ENCODE measurements at regions not wholly inside any gene's neighbourhood (a gene's known extent, or its start where the extent isn't known, plus 50 kb on each side); places are given as distances from the start of the nearest gene placed in this dataset.

DNA sequence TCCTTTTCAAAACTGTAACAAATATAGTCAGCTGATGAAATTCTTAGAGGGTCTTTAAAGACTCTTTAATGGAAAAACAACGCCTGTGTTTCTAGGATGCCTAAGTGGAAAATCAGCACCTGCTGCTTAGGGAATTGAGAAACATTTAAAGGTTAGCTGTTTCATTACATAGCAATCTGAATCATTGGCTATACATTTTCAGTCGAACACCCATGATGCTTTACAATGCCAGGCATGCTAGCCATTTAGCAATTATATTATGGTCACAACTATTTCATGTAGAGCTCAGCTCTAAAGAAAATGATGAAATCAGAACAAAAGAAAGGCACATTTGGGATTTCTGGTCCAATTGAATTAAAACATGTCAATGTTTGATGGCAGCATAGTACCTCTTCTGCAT lies 270.3 kb upstream of the SYNCRIP start:
- TF ChIP-seq, protein P1, sequence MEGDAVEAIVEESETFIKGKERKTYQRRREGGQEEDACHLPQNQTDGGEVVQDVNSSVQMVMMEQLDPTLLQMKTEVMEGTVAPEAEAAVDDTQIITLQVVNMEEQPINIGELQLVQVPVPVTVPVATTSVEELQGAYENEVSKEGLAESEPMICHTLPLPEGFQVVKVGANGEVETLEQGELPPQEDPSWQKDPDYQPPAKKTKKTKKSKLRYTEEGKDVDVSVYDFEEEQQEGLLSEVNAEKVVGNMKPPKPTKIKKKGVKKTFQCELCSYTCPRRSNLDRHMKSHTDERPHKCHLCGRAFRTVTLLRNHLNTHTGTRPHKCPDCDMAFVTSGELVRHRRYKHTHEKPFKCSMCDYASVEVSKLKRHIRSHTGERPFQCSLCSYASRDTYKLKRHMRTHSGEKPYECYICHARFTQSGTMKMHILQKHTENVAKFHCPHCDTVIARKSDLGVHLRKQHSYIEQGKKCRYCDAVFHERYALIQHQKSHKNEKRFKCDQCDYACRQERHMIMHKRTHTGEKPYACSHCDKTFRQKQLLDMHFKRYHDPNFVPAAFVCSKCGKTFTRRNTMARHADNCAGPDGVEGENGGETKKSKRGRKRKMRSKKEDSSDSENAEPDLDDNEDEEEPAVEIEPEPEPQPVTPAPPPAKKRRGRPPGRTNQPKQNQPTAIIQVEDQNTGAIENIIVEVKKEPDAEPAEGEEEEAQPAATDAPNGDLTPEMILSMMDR (IDR thresholded peaks at IDR 0.05) = no peak
- no peak for TF ChIP-seq EZH2 (IDR thresholded peaks at IDR 0.05; ENCODE audit: borderline replicate concordance, insufficient read depth, low read depth, low read length, poor library complexity, severe bottlenecking)
